GM19023 (cell line): ENCODE measurements at regions not wholly inside any gene's neighbourhood (a gene's known extent, or its start where the extent isn't known, plus 50 kb on each side); places are given as distances from the start of the nearest gene placed in this dataset.

ENCODE experiments used
- ATAC-seq: cut with Tn5 transposase; IDR thresholded peaks from one replicate; pipeline ENCODE4 v1.9.1; 2021; ENCODE audit warnings: mild to moderate bottlenecking, moderate library complexity; ENCODE audit not compliant: unreplicated experiment

- no peak for ATAC-seq
Measured at GRCh38 chr4:24013668-24014422, 124.0 kb upstream of the PPARGC1A start.

GRCh38 chr4:24010994-24011393, 121.1 kb upstream of the PPARGC1A start:
- ATAC-seq = no peak

GRCh38 chr4:24010573-24010972, 120.7 kb upstream of the PPARGC1A start:
- no peak for ATAC-seq

GRCh38 chr4:24007860-24008261, 118.0 kb upstream of the PPARGC1A start:
- ATAC-seq = no peak

GRCh38 chr4:24006269-24006668, 116.4 kb upstream of the PPARGC1A start:
- ATAC-seq = no peak

GRCh38 chr4:24003926-24004325, 114.1 kb upstream of the PPARGC1A start:
- no peak for ATAC-seq

GRCh38 chr4:24003496-24003895, 113.6 kb upstream of the PPARGC1A start:
- no peak for ATAC-seq

GRCh38 chr4:24002330-24002966, 112.6 kb upstream of the PPARGC1A start:
- ATAC-seq = no peak

GRCh38 chr4:24001486-24002329, 111.9 kb upstream of the PPARGC1A start:
- no peak for ATAC-seq

GRCh38 chr4:24000470-24000831, 110.6 kb upstream of the PPARGC1A start:
- no peak for ATAC-seq

GRCh38 chr4:23999714-24000469, 110.0 kb upstream of the PPARGC1A start:
- ATAC-seq = no peak

- ATAC-seq = no peak
Measured at GRCh38 chr4:23993373-23993772, 103.5 kb upstream of the PPARGC1A start.

- ATAC-seq = no peak
Measured at GRCh38 chr4:23991444-23991843, 101.6 kb upstream of the PPARGC1A start.

- ATAC-seq = no peak
Measured at GRCh38 chr4:23986270-23986669, 96.4 kb upstream of the PPARGC1A start.

GRCh38 chr4:23981328-23981727, 91.5 kb upstream of the PPARGC1A start:
- no peak for ATAC-seq

GRCh38 chr4:23979534-23979933, 89.7 kb upstream of the PPARGC1A start:
- ATAC-seq = no peak

GRCh38 chr4:23978002-23978401, 88.2 kb upstream of the PPARGC1A start:
- ATAC-seq = no peak

GRCh38 chr4:23976423-23976822, 86.6 kb upstream of the PPARGC1A start:
- ATAC-seq = no peak

- ATAC-seq = no peak
Measured at GRCh38 chr4:23973308-23973855, 83.5 kb upstream of the PPARGC1A start.

- ATAC-seq = no peak
Measured at GRCh38 chr4:23972805-23973204, 83.0 kb upstream of the PPARGC1A start.

GRCh38 chr4:23972187-23972586, 82.3 kb upstream of the PPARGC1A start:
- no peak for ATAC-seq
